Erythroblast (primary cell): ENCODE measurements at regions not wholly inside any gene's neighbourhood (a gene's known extent, or its start where the extent isn't known, plus 50 kb on each side); places are given as distances from the start of the nearest gene placed in this dataset.

ENCODE experiments used
- GATA1 ChIP-seq: IDR thresholded peaks from 2 replicates; pipeline ENCODE4 v1.6.1; 2011; ENCODE audit warnings: low read depth, mild to moderate bottlenecking, control low read depth, low read length, moderate library complexity
- POLR2A ChIP-seq: IDR thresholded peaks from 2 replicates; pipeline ENCODE4 v1.6.1; 2011; ENCODE audit warnings: mild to moderate bottlenecking, low read length

GRCh38 chr11:10955616-10956015 lies 97.8 kb upstream of the ZBED5 start:
- TF ChIP-seq POLR2A (no peak), GATA1 (no peak)
